ENCODE measurements at regions not wholly inside any gene's neighbourhood (a gene's known extent, or its start where the extent isn't known, plus 50 kb on each side); places are given as distances from the start of the nearest gene placed in this dataset.

- no peak for TF ChIP-seq CTCF (IDR thresholded peaks at IDR 0.05)
- Histone ChIP-seq H3K4me3 (ENCODE audit: low read length) (no peak overlapping the region), H3K4me1 (ENCODE audit: insufficient read depth, low read length) (no peaks in the 10 kb centered on the region), H3K36me3 (ENCODE audit: insufficient read depth, low read length) (no peaks in the 10 kb centered on the region), H3K27me3 (ENCODE audit: control insufficient read depth in 1 of 2, insufficient read depth in 2 of 2, low read length in 2 of 2) (no peaks in the 10 kb centered on the region), H3K27ac (ENCODE audit: low read depth in 1 of 2, low read length in 2 of 2) (no peak overlapping the region), H3K9me3 (ENCODE audit: control insufficient read depth in 1 of 2, insufficient read depth in 1 of 2, low read length in 2 of 2) (peaks cover 2 to 5% of the 10 kb centered on the region in 2 experiments)
- Mint-ChIP-seq H3K36me3 (ENCODE audit: low read depth) (no peaks in the 10 kb centered on the region), H3K4me1 (ENCODE audit: low read depth) (no peaks in the 10 kb centered on the region), H3K27ac (no peak overlapping the region), H3K4me3 (no peak overlapping the region), H3K9me3 (peaks cover 17% of the 10 kb centered on the region), H3K27me3 (no peaks in the 10 kb centered on the region)
- ChIA-PET CTCF (interaction anchor here (0.7 kb wide), 1 partner anchor 14 kb away, joined by 3 read pairs; no protein-coding TSS in a partner anchor), POLR2A (no interaction called here)
- ATAC-seq (ENCODE audit: poor library complexity), result no peak
- DNase-seq, result no peak
- intact Hi-C loops (cut with DNase I, micrococcal nuclease), result no loop called here
Observed at GRCh38 chr7:49243521-49243920, 319.2 kb downstream of the CDC14C start.

- H3K36me3 Mint-ChIP-seq (ENCODE audit: low read depth), result no peaks in the 10 kb centered on the region
- H3K36me3 ChIP-seq (ENCODE audit: insufficient read depth, low read length), result no peaks in the 10 kb centered on the region
- no peak for DNase-seq
- H3K27ac Mint-ChIP-seq, result no peak overlapping the region
- H3K4me1 Mint-ChIP-seq (ENCODE audit: low read depth), result no peaks in the 10 kb centered on the region
- intact Hi-C loops (cut with DNase I, micrococcal nuclease), result no loop called here
- no peak overlapping the region for H3K27ac ChIP-seq (ENCODE audit: low read depth in 1 of 2, low read length in 2 of 2)
- H3K27me3 ChIP-seq (ENCODE audit: control insufficient read depth in 1 of 2, insufficient read depth in 2 of 2, low read length in 2 of 2), result no peaks in the 10 kb centered on the region
- TF ChIP-seq CTCF (IDR thresholded peaks at IDR 0.05), result no peak
- no peak overlapping the region for H3K4me3 ChIP-seq (ENCODE audit: low read length)
- H3K4me3 Mint-ChIP-seq, result no peak overlapping the region
- peaks cover 10% of the 10 kb centered on the region for H3K9me3 Mint-ChIP-seq
- no peaks in the 10 kb centered on the region for H3K4me1 ChIP-seq (ENCODE audit: insufficient read depth, low read length)
- H3K27me3 Mint-ChIP-seq, result no peaks in the 10 kb centered on the region
- ChIA-PET POLR2A (no interaction called here), CTCF (no interaction called here)
- no peak for ATAC-seq (ENCODE audit: poor library complexity)
- H3K9me3 ChIP-seq (ENCODE audit: control insufficient read depth in 1 of 2, insufficient read depth in 1 of 2, low read length in 2 of 2), result peaks cover 0 to 4% of the 10 kb centered on the region in 2 experiments
Observed at GRCh38 chr7:49244543-49244942, 320.2 kb downstream of the CDC14C start.

- Mint-ChIP-seq H3K27me3 (no peaks in the 10 kb centered on the region), H3K4me3 (no peak overlapping the region), H3K4me1 (ENCODE audit: low read depth) (no peaks in the 10 kb centered on the region), H3K9me3 (peaks cover 8% of the 10 kb centered on the region), H3K27ac (no peak overlapping the region), H3K36me3 (ENCODE audit: low read depth) (no peaks in the 10 kb centered on the region)
- Histone ChIP-seq H3K36me3 (ENCODE audit: insufficient read depth, low read length) (no peaks in the 10 kb centered on the region), H3K4me3 (ENCODE audit: low read length) (no peak overlapping the region), H3K4me1 (ENCODE audit: insufficient read depth, low read length) (no peaks in the 10 kb centered on the region), H3K27me3 (ENCODE audit: control insufficient read depth in 1 of 2, insufficient read depth in 2 of 2, low read length in 2 of 2) (no peaks in the 10 kb centered on the region), H3K9me3 (ENCODE audit: control insufficient read depth in 1 of 2, insufficient read depth in 1 of 2, low read length in 2 of 2) (no peaks in the 10 kb centered on the region), H3K27ac (ENCODE audit: low read depth in 1 of 2, low read length in 2 of 2) (no peak overlapping the region)
- TF ChIP-seq CTCF (IDR thresholded peaks at IDR 0.05), result no peak
- no peak for ATAC-seq (ENCODE audit: poor library complexity)
- ChIA-PET CTCF (no interaction called here), POLR2A (no interaction called here)
- DNase-seq, result no peak
- intact Hi-C loops (cut with DNase I, micrococcal nuclease), result no loop called here
Observed at GRCh38 chr7:49245062-49245461, 320.7 kb downstream of the CDC14C start.
